Type B pancreatic cell (in vitro differentiated cells): ENCODE measurements at regions not wholly inside any gene's neighbourhood (a gene's known extent, or its start where the extent isn't known, plus 50 kb on each side); places are given as distances from the start of the nearest gene placed in this dataset.

Source experiments
- DNase-seq: peaks from one replicate; pipeline ENCODE4 v3.0.0; 2021; ENCODE audit warnings: mixed read lengths; ENCODE audit not compliant: unreplicated experiment; ENCODE audit errors: extremely low spot score
- H3K27ac Mint-ChIP-seq: 2 replicates; pipeline ENCODE4 v1.8.0; 2021; ENCODE audit warnings: mild to moderate bottlenecking, mixed read lengths
- H3K27me3 Mint-ChIP-seq: 2 replicates; pipeline ENCODE4 v1.8.0; 2021; ENCODE audit warnings: mixed read lengths
- H3K36me3 Mint-ChIP-seq: 2 replicates; pipeline ENCODE4 v1.8.0; 2021; ENCODE audit warnings: mixed read lengths
- H3K4me1 Mint-ChIP-seq: one replicate; pipeline ENCODE4 v1.8.0; 2021; ENCODE audit warnings: mixed read lengths; ENCODE audit not compliant: unreplicated experiment
- H3K4me3 Mint-ChIP-seq: 2 replicates; pipeline ENCODE4 v1.8.0; 2021; ENCODE audit warnings: mild to moderate bottlenecking, mixed read lengths
- H3K9me3 Mint-ChIP-seq: 2 replicates; pipeline ENCODE4 v1.8.0; 2021; ENCODE audit warnings: mixed read lengths
- TF ChIP-seq, protein P1 (sequence below): fragments of 200-600 bp; sonication (generic); conservative IDR thresholded peaks from 2 replicates; pipeline ENCODE4 v1.5.0; 2021; ENCODE audit warnings: antibody characterized with exemption, mild to moderate bottlenecking

DNA sequence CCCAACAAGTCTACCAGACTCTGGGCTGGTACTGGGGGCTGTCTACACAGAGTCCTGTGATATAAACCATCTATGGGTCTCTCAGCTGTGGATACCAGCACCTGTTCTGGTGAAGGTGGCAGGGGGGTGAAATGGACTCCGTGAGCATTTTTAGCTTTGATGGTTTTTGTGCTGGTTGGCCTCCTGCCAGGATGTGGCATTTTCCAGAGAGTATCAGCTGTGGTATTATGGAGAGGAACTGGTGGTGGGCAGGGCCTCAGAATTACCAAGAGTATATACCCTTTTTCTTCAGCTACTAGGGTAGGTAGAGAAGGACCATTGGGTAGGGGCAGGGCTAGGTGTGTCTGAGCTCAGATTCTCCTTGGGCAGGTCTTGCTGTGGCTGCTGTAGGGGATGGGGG lies 1920.9 kb upstream of the PCDH20 start:
- peaks cover 6% of the 10 kb centered on the region for H3K9me3 Mint-ChIP-seq
- H3K4me3 Mint-ChIP-seq = no peak overlapping the region
- no peaks in the 10 kb centered on the region for H3K36me3 Mint-ChIP-seq
- TF ChIP-seq, protein P1, sequence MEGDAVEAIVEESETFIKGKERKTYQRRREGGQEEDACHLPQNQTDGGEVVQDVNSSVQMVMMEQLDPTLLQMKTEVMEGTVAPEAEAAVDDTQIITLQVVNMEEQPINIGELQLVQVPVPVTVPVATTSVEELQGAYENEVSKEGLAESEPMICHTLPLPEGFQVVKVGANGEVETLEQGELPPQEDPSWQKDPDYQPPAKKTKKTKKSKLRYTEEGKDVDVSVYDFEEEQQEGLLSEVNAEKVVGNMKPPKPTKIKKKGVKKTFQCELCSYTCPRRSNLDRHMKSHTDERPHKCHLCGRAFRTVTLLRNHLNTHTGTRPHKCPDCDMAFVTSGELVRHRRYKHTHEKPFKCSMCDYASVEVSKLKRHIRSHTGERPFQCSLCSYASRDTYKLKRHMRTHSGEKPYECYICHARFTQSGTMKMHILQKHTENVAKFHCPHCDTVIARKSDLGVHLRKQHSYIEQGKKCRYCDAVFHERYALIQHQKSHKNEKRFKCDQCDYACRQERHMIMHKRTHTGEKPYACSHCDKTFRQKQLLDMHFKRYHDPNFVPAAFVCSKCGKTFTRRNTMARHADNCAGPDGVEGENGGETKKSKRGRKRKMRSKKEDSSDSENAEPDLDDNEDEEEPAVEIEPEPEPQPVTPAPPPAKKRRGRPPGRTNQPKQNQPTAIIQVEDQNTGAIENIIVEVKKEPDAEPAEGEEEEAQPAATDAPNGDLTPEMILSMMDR = no peak
- H3K27me3 Mint-ChIP-seq = no peaks in the 10 kb centered on the region
- no peaks in the 10 kb centered on the region for H3K4me1 Mint-ChIP-seq
- DNase-seq = no peak
- H3K27ac Mint-ChIP-seq = no peak overlapping the region

DNA sequence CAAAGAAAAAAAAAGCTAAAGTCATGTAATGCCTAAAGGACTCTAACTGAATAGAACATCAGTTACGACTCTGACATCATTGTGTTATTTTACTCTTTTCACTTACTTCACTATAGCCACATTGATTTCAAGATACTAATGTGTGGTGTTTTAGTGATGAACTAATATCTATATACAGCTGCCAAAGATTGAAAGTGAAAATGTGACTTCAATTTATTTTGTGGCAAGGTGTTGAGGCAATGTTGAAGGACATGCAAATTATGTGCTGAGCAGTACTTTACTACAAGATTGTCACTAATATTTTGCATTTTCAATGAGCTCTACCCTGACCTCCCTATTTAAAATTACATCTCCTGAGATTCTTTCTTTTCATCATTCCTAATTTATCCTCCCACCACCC lies 1911.9 kb upstream of the PCDH20 start:
- TF ChIP-seq, protein P1 = no peak
- no peaks in the 10 kb centered on the region for H3K36me3 Mint-ChIP-seq
- H3K27me3 Mint-ChIP-seq = no peaks in the 10 kb centered on the region
- DNase-seq = no peak
- H3K27ac Mint-ChIP-seq = no peak overlapping the region
- no peaks in the 10 kb centered on the region for H3K4me1 Mint-ChIP-seq
- no peaks in the 10 kb centered on the region for H3K9me3 Mint-ChIP-seq
- H3K4me3 Mint-ChIP-seq = no peak overlapping the region

DNA sequence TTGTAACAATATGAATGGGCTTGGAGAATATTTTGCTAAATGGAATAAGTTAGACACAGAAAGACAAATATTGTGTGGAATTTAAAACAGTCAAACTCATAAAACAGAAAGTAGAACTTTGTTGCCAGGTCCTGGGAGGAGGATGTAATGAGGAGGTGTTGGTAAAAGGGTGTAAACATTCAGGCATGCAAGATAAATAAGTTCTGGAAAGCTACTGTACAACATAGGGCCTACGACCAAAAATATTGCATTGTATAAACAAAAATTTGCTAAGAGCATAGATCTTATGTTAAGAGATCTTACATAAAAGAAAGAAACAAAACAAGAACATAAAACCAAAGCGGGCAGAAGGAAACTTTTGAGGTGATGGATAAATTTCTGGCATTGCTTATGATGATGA lies 1907.8 kb upstream of the PCDH20 start:
- H3K36me3 Mint-ChIP-seq = no peaks in the 10 kb centered on the region
- TF ChIP-seq, protein P1 = no peak
- no peaks in the 10 kb centered on the region for H3K4me1 Mint-ChIP-seq
- no peak overlapping the region for H3K4me3 Mint-ChIP-seq
- H3K27ac Mint-ChIP-seq = no peak overlapping the region
- no peaks in the 10 kb centered on the region for H3K27me3 Mint-ChIP-seq
- no peaks in the 10 kb centered on the region for H3K9me3 Mint-ChIP-seq
- DNase-seq = no peak

DNA sequence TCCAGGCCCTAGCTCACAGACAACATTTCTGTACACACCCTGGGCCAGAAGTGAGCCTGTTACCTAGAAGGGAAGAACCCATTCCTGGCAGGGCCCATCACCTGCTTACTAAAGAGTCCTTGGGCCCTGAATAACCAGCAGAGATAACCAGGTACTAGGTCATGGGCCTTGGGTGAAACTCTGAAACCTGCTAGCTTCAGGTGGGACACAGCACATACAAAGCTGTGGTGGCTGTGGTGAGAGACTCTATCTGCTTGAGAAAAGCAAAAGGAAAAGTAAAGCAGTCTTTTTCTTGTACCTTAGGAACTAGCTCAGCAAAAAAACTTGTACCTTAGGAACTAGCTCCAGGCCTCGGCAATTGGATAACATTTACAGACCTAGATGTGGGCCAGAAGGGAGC lies 1895.9 kb upstream of the PCDH20 start:
- Mint-ChIP-seq H3K4me3 (no peak overlapping the region), H3K4me1 (no peaks in the 10 kb centered on the region), H3K27me3 (no peaks in the 10 kb centered on the region), H3K27ac (no peak overlapping the region), H3K9me3 (peaks cover 2% of the 10 kb centered on the region), H3K36me3 (no peaks in the 10 kb centered on the region)
- DNase-seq = no peak
- TF ChIP-seq, protein P1 = no peak

DNA sequence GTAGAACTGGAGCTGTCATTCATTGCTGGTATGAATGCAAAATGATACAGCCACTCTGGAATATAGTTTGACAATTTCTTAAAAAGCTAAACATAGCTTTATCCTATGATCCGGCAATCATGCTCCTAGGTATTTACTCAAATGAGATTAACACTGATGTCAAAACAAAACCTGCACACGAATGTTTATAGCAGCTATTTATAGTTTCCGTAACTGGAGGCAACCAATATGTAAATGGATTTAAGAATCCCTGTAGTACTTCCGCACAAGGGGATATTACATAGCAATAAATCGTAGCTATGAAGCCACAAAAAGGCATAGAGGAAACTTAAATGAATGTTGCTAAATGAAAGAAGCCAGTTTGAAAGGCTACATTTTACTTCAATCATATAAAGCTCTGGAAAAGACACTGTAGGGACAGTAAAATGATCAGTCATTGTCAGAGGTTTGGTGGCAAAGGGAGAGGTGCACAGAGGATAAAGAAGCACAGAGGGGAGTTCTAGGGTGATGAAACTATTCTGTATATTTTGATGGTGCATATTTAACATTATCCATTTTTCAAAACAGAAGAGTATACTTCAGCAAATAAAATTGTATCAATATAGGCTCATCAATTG lies 1893.0 kb upstream of the PCDH20 start:
- H3K36me3 Mint-ChIP-seq = no peaks in the 10 kb centered on the region
- H3K4me3 Mint-ChIP-seq = no peak overlapping the region
- DNase-seq = no peak
- H3K27me3 Mint-ChIP-seq = no peaks in the 10 kb centered on the region
- H3K27ac Mint-ChIP-seq = no peak overlapping the region
- TF ChIP-seq, protein P1 = no peak
- no peaks in the 10 kb centered on the region for H3K4me1 Mint-ChIP-seq
- H3K9me3 Mint-ChIP-seq = peaks cover 7% of the 10 kb centered on the region

DNA sequence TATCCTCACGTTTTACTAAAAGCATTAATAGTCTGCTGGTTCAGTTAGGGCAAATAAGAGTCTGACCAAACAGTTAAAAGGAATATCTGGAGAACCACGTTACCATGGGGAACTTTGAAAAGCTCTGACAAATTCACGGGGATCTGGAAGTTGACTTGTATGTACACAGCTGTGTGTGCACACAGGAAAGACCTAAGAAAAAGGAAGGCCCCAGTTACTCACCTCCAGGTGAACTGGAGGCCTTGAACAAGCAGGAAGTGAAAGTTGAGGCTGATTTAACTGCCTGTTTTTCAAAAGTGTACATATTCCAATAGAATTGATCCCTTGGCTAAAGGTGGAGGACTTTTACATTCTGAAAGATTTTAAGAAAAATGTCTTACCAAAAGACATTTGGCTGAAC lies 1891.6 kb upstream of the PCDH20 start:
- peaks cover 7% of the 10 kb centered on the region for H3K9me3 Mint-ChIP-seq
- no peaks in the 10 kb centered on the region for H3K36me3 Mint-ChIP-seq
- H3K27me3 Mint-ChIP-seq = no peaks in the 10 kb centered on the region
- DNase-seq = no peak
- no peak overlapping the region for H3K4me3 Mint-ChIP-seq
- TF ChIP-seq, protein P1 = no peak
- H3K27ac Mint-ChIP-seq = no peak overlapping the region
- no peaks in the 10 kb centered on the region for H3K4me1 Mint-ChIP-seq
